22Rv1 (cell line): ENCODE measurements at regions not wholly inside any gene's neighbourhood (a gene's known extent, or its start where the extent isn't known, plus 50 kb on each side); places are given as distances from the start of the nearest gene placed in this dataset.

Source experiments
- H3K27ac ChIP-seq: fragments of 450-650 bp; 2 replicates; pipeline ENCODE4 v1.5.1; 2017
- CTCF ChIP-seq: fragments of 450-650 bp; IDR thresholded peaks from 2 replicates; pipeline ENCODE4 v1.5.1; 2017; ENCODE audit warnings: mild to moderate bottlenecking
- ZFX ChIP-seq: fragments of 450-650 bp; IDR thresholded peaks from 2 replicates; pipeline ENCODE4 v1.6.1; 2017; ENCODE audit warnings: antibody characterized with exemption, borderline replicate concordance

GRCh38 chr10:52451817-52452216, 137.7 kb downstream of the DKK1 start:
- H3K27ac ChIP-seq: peak overlapping the region; percentile 30; the same call in 1 of the 2 replicates

DNA sequence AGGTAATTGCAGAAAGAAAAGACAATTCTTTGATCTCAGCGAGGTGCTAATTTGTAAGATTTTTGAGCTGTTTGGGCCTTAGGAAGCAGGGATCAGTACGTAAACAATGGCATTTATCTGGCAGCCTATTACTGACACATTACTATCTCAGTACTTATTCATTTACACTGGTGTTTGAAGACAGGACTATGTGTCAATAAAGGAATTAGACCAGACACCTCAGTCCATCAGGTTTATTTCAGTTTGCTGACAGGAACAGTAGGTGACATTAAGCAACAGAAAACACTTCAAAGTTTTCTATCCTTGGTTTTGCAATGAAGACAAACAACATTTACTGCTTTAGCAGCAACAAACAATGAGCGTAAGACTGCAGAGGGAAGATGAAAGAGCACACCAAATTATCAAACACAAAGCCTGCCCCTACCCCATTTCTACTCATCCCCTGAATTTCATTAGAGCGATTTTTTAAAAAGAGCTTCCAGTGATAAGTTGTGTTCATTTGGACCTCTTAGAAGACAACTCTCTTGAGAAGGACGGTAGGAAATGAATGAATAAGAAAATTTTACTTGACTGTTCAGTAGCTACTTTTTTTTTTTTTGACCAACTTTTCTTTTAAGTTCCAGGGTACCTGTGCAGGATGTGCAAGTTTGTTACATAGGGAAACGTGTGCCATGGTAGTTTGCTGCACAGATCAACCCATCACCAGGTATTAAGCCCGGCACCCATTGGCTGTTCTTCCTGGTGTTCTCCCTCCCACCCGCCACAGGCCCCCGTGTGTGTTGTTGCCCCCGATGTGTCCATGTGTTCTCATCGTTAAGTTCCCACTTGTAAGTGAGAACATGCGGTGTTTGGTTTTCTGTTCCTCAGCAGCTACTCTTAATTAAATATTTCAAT, 138.8 kb downstream of the DKK1 start:
- no peak for TF ChIP-seq ZFX
- TF ChIP-seq CTCF: no peak
- H3K27ac ChIP-seq: peak overlapping the region; percentile 30; the same call in 1 of the 2 replicates

More at GRCh38 chr10:52451817-52452216, 137.7 kb downstream of the DKK1 start:
- no peak for TF ChIP-seq CTCF
- TF ChIP-seq ZFX: no peak

- TF ChIP-seq ZFX (no peak), CTCF (no peak)
- no peak overlapping the region for H3K27ac ChIP-seq
Measured at GRCh38 chr10:52453501-52453900, 139.4 kb downstream of the DKK1 start.

- no peak overlapping the region for H3K27ac ChIP-seq
- TF ChIP-seq ZFX (no peak), CTCF (no peak)
Measured at GRCh38 chr10:52454491-52454890, 140.4 kb downstream of the DKK1 start.

GRCh38 chr10:52455098-52455497, 141.0 kb downstream of the DKK1 start:
- TF ChIP-seq ZFX (no peak), CTCF (no peak)
- H3K27ac ChIP-seq: no peak overlapping the region

- TF ChIP-seq ZFX: no peak
- no peak overlapping the region for H3K27ac ChIP-seq
Measured at GRCh38 chr10:52459097-52459496, 145.0 kb downstream of the DKK1 start.

DNA sequence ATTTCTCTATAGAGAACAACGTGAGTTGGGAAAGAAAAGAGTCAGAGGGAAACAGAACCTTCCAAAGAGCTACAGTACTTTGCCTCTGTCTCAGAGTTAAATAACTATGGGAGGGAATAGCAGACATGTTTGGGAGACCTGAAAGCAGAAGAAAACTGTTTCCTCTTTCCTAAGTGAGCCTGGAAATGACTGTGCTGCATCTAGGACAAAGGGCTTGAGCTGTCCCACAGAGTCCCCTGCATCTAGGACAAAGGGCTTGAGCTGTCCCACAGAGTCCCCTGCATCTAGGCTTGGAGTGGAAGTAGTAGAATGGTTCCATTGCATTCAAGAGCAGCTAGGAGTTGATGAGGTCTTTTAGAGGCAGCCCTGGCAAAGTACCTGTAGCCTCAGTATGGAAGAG, 149.7 kb downstream of the DKK1 start:
- TF ChIP-seq ZFX (no peak), CTCF (no peak)
- no peak overlapping the region for H3K27ac ChIP-seq
